Sigmoid colon (tissue), 6 donors: ENCODE measurements at regions not wholly inside any gene's neighbourhood (a gene's known extent, or its start where the extent isn't known, plus 50 kb on each side); places are given as distances from the start of the nearest gene placed in this dataset.

ENCODE experiments used
- DNase-seq: peaks from one replicate; pipeline ENCODE4 v3.0.0-alpha.2; 2019
- H3K27ac ChIP-seq, 4 donors: fragments of 200-600 bp; sonication (generic); one replicate each; pipeline ENCODE4 v1.5.1; 2016 to 2019; ENCODE audit warnings: mild to moderate bottlenecking in 1 of 4
- H3K27me3 ChIP-seq, 3 donors: fragments of 200-600 bp; sonication (generic); one replicate each; pipeline ENCODE4 v1.5.1; 2019; ENCODE audit warnings: mild to moderate bottlenecking in 1 of 3
- H3K36me3 ChIP-seq, 4 donors: fragments of 200-600 bp; sonication (generic); one replicate each; pipeline ENCODE4 v1.5.1; 2016 to 2019
- H3K4me1 ChIP-seq, 4 donors: fragments of 200-600 bp; sonication (generic); one replicate each; pipeline ENCODE4 v1.5.1; 2017 to 2019
- H3K4me3 ChIP-seq, 4 donors: fragments of 200-600 bp; sonication (generic); one replicate each; pipeline ENCODE4 v1.5.1; 2017 to 2019; ENCODE audit warnings: mild to moderate bottlenecking in 2 of 4, moderate library complexity in 1 of 4
- H3K9me3 ChIP-seq, 4 donors: fragments of 200-600 bp in 3 of 4; sonication (generic) in 3 of 4; one replicate each; pipeline versions ENCODE4 v1.5.1 to v1.6.1; 2013 to 2019
- EP300 ChIP-seq, 4 donors: sonication (generic); formaldehyde crosslinking; IDR thresholded peaks; one replicate each; pipeline ENCODE4 v1.6.1; 2017; ENCODE audit warnings: antibody characterized with exemption in 4 of 4
- POLR2A ChIP-seq, 2 donors: fragments of 450-650 bp; IDR thresholded peaks; one replicate each; pipeline ENCODE4 v1.6.1; 2016; ENCODE audit warnings: antibody characterized with exemption in 2 of 2, mild to moderate bottlenecking in 2 of 2, moderate library complexity in 2 of 2
- POLR2AphosphoS5 ChIP-seq, 4 donors: sonication (generic); formaldehyde crosslinking; IDR thresholded peaks; one replicate each; pipeline ENCODE4 v1.6.1; 2017; ENCODE audit warnings: antibody characterized with exemption in 4 of 4
- WGBS, 2 donors: extraction: QIAGEN DNeasy Blood & Tissue Kit; methylation state at CpG; one replicate each; pipeline ENCODE4 v1.1.7; 2013; 5-methylcytosine and 5-hydroxymethylcytosine counted together
- intact Hi-C: fragments of 100-400 bp; cut with DNase I; formaldehyde crosslinking; loops from one replicate; pipeline ENCODE4 v1.15.1; 2023
- TF ChIP-seq, protein P1 (sequence below), 4 experiments: fragments of 450-650 bp in 3 of 4; fragments of 200-600 bp in 1 of 4; IDR thresholded peaks; one replicate each; pipeline ENCODE4 v1.5.1; 2016 to 2019; ENCODE audit warnings: antibody characterized with exemption in 4 of 4, mild to moderate bottlenecking in 3 of 4, moderate library complexity in 2 of 4
- donor health status: healthy with polysubstance abuse.
- donor health status: healthy.

DNA sequence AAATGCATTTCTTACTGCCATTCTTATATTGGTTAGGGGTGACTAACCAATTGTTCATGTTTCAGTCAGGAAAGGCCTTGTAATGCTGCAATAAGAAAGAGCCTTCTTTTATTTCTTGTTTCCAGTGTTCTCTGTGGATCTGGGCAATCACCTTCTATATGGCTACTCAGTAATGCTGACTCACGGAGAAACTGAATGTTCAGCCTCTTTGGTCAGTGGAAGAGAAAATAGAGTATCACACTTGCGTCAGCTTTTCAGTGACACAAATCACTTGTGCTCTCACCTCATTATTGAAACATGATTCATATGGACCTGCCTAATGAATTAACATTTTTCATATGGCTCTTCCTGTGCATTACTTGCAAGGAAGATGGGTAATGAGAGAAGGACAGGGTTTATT lies 243.9 kb upstream of the POT1 start:
- DNase-seq: no peak
- Histone ChIP-seq H3K9me3 (no peaks in the 10 kb centered on the region), H3K4me1 (no peaks in the 10 kb centered on the region), H3K4me3 (no peak overlapping the region), H3K27me3 (no peaks in the 10 kb centered on the region), H3K36me3 (no peaks in the 10 kb centered on the region), H3K27ac (no peak overlapping the region)
- WGBS, 2 donors: 91% methylated on average over 2 of the region's 2 CpGs
- intact Hi-C loops: no loop called here
- TF ChIP-seq, protein P1, sequence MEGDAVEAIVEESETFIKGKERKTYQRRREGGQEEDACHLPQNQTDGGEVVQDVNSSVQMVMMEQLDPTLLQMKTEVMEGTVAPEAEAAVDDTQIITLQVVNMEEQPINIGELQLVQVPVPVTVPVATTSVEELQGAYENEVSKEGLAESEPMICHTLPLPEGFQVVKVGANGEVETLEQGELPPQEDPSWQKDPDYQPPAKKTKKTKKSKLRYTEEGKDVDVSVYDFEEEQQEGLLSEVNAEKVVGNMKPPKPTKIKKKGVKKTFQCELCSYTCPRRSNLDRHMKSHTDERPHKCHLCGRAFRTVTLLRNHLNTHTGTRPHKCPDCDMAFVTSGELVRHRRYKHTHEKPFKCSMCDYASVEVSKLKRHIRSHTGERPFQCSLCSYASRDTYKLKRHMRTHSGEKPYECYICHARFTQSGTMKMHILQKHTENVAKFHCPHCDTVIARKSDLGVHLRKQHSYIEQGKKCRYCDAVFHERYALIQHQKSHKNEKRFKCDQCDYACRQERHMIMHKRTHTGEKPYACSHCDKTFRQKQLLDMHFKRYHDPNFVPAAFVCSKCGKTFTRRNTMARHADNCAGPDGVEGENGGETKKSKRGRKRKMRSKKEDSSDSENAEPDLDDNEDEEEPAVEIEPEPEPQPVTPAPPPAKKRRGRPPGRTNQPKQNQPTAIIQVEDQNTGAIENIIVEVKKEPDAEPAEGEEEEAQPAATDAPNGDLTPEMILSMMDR (IDR thresholded peaks at IDR 0.05): no peak
- TF ChIP-seq POLR2AphosphoS5 (IDR thresholded peaks at IDR 0.05) (no peak), EP300 (IDR thresholded peaks at IDR 0.05) (no peak), POLR2A (IDR thresholded peaks at IDR 0.05) (no peak)

DNA sequence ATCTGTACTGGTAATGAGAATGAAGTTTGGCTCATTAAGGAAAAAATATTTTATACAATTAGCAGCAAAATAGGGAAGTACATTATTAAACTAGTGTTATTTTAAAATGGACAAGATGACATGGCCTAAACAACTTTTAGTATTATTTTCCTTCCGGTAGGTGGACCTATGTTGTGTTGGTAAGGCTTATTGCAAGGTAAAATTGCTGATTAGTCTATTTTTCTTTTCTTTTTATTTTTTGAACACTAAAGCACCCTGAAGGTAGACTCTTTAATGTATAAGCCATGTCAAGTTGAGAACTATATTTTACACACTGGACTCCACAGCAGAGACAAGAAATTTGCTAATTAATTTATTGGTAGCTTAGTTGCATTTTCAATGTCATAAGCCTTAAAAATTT lies 239.5 kb upstream of the POT1 start:
- intact Hi-C loops: no loop called here
- Histone ChIP-seq H3K4me1 (no peaks in the 10 kb centered on the region), H3K9me3 (no peaks in the 10 kb centered on the region), H3K4me3 (no peak overlapping the region), H3K27me3 (no peaks in the 10 kb centered on the region), H3K36me3 (no peaks in the 10 kb centered on the region), H3K27ac (no peak overlapping the region)
- 98% methylated on average over 1 of the region's 1 CpG for WGBS, 2 donors
- TF ChIP-seq POLR2AphosphoS5 (IDR thresholded peaks at IDR 0.05) (no peak), EP300 (IDR thresholded peaks at IDR 0.05) (no peak), POLR2A (IDR thresholded peaks at IDR 0.05) (no peak)
- TF ChIP-seq, protein P1 (IDR thresholded peaks at IDR 0.05): no peak
- no peak for DNase-seq

DNA sequence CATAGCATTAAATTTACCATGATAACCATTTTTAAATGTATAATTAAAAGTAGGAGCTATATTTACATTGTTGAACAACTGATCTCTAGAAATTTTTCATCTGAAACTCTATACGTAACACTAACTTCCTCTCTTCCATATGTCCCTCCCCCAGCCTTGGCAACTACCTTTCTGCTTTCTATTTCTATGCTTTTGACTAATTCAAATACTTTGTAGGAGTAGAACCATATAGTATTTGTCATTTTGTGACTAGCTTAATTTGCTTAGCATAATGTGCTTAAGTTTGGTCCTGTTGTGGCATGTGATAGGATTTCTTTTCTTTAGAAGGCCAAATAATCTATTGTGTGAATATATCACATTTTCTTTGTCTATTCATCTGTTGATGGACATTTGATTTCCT lies 225.3 kb upstream of the POT1 start:
- 89 to 90% methylated on average over 1 of the region's 1 CpG for WGBS, 2 donors
- no peaks in the 10 kb centered on the region for H3K27me3 ChIP-seq
- H3K4me3 ChIP-seq: no peak overlapping the region
- H3K36me3 ChIP-seq: no peaks in the 10 kb centered on the region
- H3K27ac ChIP-seq: no peak overlapping the region
- TF ChIP-seq EP300 (IDR thresholded peaks at IDR 0.05) (no peak), POLR2AphosphoS5 (IDR thresholded peaks at IDR 0.05) (no peak), POLR2A (IDR thresholded peaks at IDR 0.05) (no peak)
- TF ChIP-seq, protein P1 (IDR thresholded peaks at IDR 0.05): no peak
- no peaks in the 10 kb centered on the region for H3K4me1 ChIP-seq
- no peak for DNase-seq
- intact Hi-C loops: no loop called here
- H3K9me3 ChIP-seq: no peaks in the 10 kb centered on the region

DNA sequence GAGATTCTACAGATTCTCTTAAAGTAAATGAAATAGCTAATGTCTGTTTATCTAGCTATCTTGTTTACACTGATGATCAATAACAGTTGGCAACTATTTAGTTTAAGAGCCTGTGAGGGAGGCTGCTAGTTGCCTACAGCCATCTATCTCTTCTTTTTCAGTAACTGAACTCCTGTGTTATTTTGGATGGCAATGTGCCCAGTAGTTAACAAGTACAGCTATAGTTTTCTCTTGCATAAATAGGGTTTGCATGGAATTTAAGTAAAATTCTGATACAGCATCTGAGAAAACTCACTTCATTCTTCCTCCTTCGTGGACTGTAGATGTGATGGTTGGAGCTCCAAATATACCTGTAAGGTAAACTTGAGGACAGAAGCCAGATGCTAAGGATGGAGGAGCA lies 219.5 kb upstream of the POT1 start:
- no peaks in the 10 kb centered on the region for H3K36me3 ChIP-seq
- H3K9me3 ChIP-seq: no peaks in the 10 kb centered on the region
- intact Hi-C loops: no loop called here
- no peak for DNase-seq
- no peak for TF ChIP-seq POLR2AphosphoS5 (IDR thresholded peaks at IDR 0.05)
- no peak for TF ChIP-seq POLR2A (IDR thresholded peaks at IDR 0.05)
- no peak for TF ChIP-seq EP300 (IDR thresholded peaks at IDR 0.05)
- TF ChIP-seq, protein P1 (IDR thresholded peaks at IDR 0.05): no peak
- H3K27ac ChIP-seq: no peak overlapping the region
- no peaks in the 10 kb centered on the region for H3K27me3 ChIP-seq
- no peaks in the 10 kb centered on the region for H3K4me1 ChIP-seq
- H3K4me3 ChIP-seq: no peak overlapping the region
- whole genome bisulfite sequencing, 2 donors: 78 to 83% methylated on average over 1 of the region's 1 CpG

DNA sequence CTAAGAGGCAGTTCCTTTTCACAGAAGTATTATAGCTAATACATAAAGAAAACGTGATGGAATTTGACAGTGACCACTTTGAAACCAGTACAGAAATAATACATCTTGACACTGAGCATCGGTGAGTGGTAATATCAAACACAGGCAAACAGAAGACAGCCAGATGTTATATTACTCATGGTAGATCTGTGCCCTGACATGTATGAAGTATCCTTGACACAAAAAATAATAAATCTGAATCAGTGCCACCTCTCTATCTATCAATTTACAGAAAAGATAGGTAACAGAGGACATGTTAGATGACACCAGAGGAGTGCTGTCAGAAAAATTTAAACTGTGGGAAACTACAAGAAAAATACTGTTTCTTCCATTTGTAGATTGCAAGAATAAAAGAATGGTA lies 217.4 kb upstream of the POT1 start:
- Histone ChIP-seq H3K36me3 (no peaks in the 10 kb centered on the region), H3K4me1 (no peaks in the 10 kb centered on the region), H3K4me3 (no peak overlapping the region), H3K27ac (no peak overlapping the region), H3K9me3 (no peaks in the 10 kb centered on the region), H3K27me3 (no peaks in the 10 kb centered on the region)
- WGBS, 2 donors: 54 to 55% methylated on average over 2 of the region's 2 CpGs
- no peak for DNase-seq
- intact Hi-C loops: no loop called here
- no peak for TF ChIP-seq EP300 (IDR thresholded peaks at IDR 0.05)
- TF ChIP-seq POLR2AphosphoS5 (IDR thresholded peaks at IDR 0.05): no peak
- TF ChIP-seq POLR2A (IDR thresholded peaks at IDR 0.05): no peak
